M059J (cell line): ENCODE measurements at regions not wholly inside any gene's neighbourhood (a gene's known extent, or its start where the extent isn't known, plus 50 kb on each side); places are given as distances from the start of the nearest gene placed in this dataset.
"Not testable (repeated sequence)": the region's sequence is repeated elsewhere in the genome, so short reads cannot be mapped to it uniquely, and the experiment has no call there.

Source experiments
- DNase-seq: peaks from one replicate; pipeline ENCODE4 v3.0.0-alpha.2; 2012; ENCODE audit warnings: low read depth

DNA sequence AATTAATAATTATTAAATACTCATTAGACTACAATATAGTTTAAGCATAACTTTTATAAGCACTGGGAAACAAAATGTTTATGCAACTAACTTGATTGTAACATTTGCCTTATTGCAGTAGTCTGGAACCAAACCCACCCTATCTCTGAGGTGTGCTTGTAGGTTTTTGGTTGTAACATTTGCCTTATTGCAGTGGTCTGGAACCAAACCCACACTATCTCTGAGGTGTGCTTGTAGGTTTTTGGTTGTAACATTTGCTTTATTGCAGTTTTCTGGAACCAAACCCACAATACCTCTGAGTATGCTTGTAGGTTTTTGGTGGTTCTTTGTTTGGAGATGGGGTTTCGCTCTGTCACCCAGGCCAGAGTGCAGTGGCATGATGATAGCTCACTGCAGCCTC lies 1376.4 kb upstream of the DEFB115 start:
- not testable (repeated sequence) for DNase-seq

DNA sequence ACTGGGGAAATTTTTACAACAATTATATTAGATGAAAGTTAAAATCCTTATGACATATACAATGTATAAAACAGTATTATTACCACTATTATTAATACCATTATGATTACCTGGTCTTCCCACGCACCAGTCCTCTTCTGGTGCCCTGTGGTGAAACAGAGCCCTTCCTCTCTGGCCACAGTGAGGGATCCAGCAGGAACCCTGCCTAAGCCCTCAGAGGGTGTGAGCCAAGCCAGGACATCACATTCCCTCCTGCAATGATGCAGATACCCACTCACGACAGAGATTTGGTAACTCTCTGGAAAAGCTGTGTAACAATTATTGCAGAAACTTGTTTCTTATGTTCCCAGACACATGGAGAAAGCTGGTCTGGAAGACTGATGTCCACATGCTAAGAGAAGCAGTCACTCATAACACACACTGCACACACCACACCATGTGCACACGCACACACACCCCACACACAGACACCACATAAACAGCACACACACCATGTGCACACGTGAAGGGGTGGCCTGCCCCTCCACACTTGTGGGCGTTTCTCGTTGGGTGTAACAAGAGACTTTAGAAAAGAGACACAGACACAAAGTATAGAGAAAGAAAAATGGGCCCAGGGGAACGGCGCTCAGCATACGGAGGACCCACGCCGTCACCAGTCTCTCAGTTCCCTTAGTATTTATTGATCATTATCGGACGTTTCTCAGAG lies 1373.8 kb upstream of the DEFB115 start:
- not testable (repeated sequence) for DNase-seq

DNA sequence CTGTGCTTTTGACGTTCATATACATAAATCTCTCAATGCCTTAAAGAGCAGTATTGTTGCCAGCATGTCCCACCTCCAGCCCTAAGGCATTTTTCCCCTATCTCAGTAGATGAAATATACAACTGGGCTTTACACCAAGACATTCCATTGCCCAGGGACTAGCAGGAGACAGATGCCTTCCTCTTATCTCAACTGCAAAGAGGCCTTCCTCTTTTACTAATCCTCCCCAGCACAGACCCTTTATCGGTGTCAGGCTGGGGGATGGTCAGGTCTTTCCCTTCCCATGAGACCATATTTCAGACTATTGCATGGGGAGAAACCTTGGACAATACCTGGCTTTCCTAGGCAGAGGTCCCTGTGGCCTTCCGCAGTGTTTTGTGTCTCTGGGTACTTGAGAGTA lies 1373.1 kb upstream of the DEFB115 start:
- not testable (repeated sequence) for DNase-seq

DNA sequence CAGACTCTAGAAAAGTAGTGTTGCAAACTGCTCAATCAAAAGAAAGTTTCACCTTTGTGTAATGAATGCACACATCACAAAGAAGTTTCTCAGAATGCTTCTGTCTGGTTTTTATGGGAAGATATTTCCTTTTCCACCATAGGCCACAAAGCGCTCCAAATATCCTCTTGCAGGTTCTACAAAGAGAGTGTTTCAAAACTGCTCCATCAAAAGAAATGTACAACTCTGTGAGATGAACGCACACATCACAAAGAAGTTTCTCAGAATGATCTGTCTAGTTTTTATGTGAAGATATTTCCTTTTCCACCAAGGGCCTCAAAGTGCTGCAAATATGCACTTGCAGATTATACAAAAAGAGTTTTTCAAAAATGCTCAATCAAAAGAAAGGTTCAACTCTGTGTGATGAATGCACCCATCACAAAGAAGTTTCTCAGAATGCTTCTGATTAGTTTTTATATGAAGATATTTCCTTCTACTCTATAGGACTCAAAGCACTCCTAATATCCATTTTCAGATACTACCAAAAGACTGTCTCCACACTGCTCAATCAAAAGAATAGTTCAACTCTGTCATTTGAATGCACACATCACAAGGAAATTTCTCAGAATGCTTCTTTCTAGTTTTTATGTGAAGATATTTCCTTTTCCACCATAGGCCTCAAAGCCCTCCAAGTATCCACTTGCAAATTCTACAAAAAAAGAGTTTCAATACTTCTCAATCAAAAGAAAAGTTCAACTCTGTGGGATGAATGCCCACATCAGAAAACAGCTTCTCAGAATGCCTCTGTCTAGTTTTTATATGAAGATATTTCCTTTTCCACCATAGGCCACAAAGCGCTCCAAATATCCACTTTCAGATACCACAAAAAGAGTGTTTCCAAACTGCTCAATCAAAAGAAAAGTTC lies 1371.9 kb upstream of the DEFB115 start:
- DNase-seq: not testable (repeated sequence)

DNA sequence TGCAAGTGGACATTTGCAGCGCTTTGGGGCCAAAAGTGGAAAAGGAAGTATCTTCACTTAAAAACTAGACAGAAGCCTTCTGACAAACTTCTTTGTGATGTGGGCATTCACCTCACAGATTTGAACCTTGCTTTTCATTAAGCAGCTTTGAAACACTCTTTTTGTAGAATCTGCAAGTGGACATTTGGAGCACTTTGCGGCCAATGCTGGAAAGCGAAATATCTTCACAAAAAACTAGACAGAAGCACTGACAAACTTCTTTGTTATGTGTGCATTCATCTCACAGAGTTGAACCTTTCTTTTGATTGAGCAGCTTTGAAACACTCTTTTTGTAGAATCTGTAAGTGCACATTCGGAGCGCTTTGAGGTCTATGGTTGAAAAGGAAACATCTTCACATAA lies 1365.9 kb upstream of the DEFB115 start:
- DNase-seq: not testable (repeated sequence)
